ENCODE measurements at regions not wholly inside any gene's neighbourhood (a gene's known extent, or its start where the extent isn't known, plus 50 kb on each side); places are given as distances from the start of the nearest gene placed in this dataset.

DNA sequence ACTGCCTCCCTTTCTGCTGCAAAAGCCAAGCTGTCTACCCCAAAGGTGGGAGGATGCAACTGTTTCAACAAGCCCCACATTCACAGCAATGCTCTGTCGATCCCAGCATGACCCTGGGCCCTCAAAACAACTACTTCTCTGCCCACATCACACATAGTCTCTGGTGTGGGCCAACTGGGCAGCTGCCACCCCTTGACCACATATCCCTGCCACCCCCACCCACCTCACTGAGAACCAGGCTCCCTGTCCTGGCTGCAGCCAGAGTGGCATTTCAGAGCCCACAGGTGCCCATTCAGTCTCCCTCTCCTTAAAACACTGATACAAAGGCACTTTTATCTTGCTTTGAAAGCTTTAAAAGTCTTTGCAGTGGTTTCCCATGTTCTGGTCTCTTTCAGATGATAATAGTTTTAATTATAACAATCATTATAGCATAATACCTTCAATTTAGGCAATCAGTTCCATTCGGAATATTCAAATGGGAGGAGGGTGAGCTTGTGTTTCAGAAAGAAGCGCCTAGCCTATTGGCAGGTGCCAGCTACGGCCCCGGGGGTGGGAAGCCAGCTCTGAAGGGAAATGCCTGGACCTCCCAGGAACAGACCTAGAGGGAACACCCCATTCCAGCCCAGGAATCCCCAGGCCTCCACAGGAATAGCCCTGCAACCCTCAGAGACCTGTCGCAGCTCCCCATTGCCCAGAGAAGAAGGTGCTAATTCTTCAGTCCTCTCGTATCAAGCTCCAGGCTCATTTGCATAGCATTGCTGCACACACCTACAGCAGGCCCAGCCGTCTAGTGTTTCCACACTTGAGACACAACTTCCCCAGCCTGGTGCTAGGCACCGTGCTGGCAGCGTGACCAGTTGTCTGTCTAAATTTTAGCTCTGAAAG is 90.8 kb downstream of the C5orf15 start:
- Histone ChIP-seq H3F3A (ENCODE audit: insufficient read depth, low read length, poor library complexity, severe bottlenecking) (no peaks in the 10 kb centered on the region), H3K27ac (ENCODE audit: low read length) (no peak overlapping the region), H4K20me1 (ENCODE audit: insufficient read depth) (no peaks in the 10 kb centered on the region), H3K27me3 (ENCODE audit: insufficient read depth, low read depth, low read length) (no peaks in the 10 kb centered on the region), H3K79me2 (replicated peaks; ENCODE audit: insufficient read depth, low read length) (no peaks in the 10 kb centered on the region), H3K9ac (ENCODE audit: low read length) (no peak overlapping the region), H3K9me2 (ENCODE audit: insufficient read depth, low read length) (no peaks in the 10 kb centered on the region), H3K4me3 (ENCODE audit: low read length) (no peak overlapping the region), H3K9me3 (ENCODE audit: low read length) (no peaks in the 10 kb centered on the region), H3K4me2 (ENCODE audit: low read length) (no peak overlapping the region), H2AFZ (ENCODE audit: low read depth, low read length) (no peak overlapping the region), H3K36me3 (ENCODE audit: insufficient read depth, low read length) (no peaks in the 10 kb centered on the region)
- TF ChIP-seq RAD21 (conservative IDR thresholded peaks at IDR 0.05) = no peak
- no peak for TF ChIP-seq POLR2AphosphoS5 (IDR thresholded peaks at IDR 0.05)
- TF ChIP-seq CTCF (IDR thresholded peaks at IDR 0.05; ENCODE audit: poor library complexity, severe bottlenecking) = no peak
- TF ChIP-seq, protein P1, sequence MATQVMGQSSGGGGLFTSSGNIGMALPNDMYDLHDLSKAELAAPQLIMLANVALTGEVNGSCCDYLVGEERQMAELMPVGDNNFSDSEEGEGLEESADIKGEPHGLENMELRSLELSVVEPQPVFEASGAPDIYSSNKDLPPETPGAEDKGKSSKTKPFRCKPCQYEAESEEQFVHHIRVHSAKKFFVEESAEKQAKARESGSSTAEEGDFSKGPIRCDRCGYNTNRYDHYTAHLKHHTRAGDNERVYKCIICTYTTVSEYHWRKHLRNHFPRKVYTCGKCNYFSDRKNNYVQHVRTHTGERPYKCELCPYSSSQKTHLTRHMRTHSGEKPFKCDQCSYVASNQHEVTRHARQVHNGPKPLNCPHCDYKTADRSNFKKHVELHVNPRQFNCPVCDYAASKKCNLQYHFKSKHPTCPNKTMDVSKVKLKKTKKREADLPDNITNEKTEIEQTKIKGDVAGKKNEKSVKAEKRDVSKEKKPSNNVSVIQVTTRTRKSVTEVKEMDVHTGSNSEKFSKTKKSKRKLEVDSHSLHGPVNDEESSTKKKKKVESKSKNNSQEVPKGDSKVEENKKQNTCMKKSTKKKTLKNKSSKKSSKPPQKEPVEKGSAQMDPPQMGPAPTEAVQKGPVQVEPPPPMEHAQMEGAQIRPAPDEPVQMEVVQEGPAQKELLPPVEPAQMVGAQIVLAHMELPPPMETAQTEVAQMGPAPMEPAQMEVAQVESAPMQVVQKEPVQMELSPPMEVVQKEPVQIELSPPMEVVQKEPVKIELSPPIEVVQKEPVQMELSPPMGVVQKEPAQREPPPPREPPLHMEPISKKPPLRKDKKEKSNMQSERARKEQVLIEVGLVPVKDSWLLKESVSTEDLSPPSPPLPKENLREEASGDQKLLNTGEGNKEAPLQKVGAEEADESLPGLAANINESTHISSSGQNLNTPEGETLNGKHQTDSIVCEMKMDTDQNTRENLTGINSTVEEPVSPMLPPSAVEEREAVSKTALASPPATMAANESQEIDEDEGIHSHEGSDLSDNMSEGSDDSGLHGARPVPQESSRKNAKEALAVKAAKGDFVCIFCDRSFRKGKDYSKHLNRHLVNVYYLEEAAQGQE (IDR thresholded peaks at IDR 0.05; ENCODE audit: borderline replicate concordance) = no peak
- no peak for TF ChIP-seq EP300 (conservative IDR thresholded peaks at IDR 0.05; ENCODE audit: poor library complexity, severe bottlenecking)
- no peak for TF ChIP-seq TAF1 (IDR thresholded peaks at IDR 0.05; ENCODE audit: low read depth)

DNA sequence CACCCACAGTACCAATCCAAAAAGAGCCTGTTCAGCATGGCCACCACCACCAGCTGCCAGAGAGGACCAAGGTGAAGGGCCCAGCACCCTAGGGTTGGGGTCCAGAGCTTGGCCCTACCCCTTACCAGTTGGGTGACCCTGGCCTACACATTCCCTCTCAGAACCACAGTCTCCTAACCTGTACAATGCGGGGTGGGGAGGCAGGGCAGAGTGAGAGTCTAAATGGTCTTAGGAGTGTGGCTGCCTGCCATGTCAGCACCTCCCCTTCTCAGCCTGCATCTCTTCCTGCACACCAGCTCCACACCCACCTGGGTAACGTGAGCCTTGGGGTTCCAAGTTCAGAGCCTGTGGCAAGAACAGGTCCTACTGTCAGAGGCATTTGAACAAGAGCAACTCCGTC is 92.2 kb downstream of the C5orf15 start:
- Histone ChIP-seq H3K27ac (ENCODE audit: low read length) (no peak overlapping the region), H3K79me2 (replicated peaks; ENCODE audit: insufficient read depth, low read length) (no peaks in the 10 kb centered on the region), H3K9ac (ENCODE audit: low read length) (no peak overlapping the region)

More for the DNA sequence above, 92.2 kb downstream of the C5orf15 start:
- no peaks in the 10 kb centered on the region for H3K9me3 ChIP-seq (ENCODE audit: low read length)
- H3K9me2 ChIP-seq (ENCODE audit: insufficient read depth, low read length) = no peaks in the 10 kb centered on the region
- TF ChIP-seq CTCF (IDR thresholded peaks at IDR 0.05; ENCODE audit: poor library complexity, severe bottlenecking) (no peak), POLR2AphosphoS5 (IDR thresholded peaks at IDR 0.05) (no peak), RAD21 (conservative IDR thresholded peaks at IDR 0.05) (no peak), TAF1 (IDR thresholded peaks at IDR 0.05; ENCODE audit: low read depth) (no peak), SMC3 (conservative IDR thresholded peaks at IDR 0.05; ENCODE audit: poor library complexity) (no peak), EP300 (conservative IDR thresholded peaks at IDR 0.05; ENCODE audit: poor library complexity, severe bottlenecking) (no peak), EZH2 (IDR thresholded peaks at IDR 0.05; ENCODE audit: borderline replicate concordance, insufficient read depth, low read length, poor library complexity, severe bottlenecking) (no peak), MXI1 (conservative IDR thresholded peaks at IDR 0.05; ENCODE audit: poor library complexity, severe bottlenecking) (no peak)
- TF ChIP-seq, protein P1 (IDR thresholded peaks at IDR 0.05; ENCODE audit: borderline replicate concordance) = no peak
- H3K4me3 ChIP-seq (ENCODE audit: low read length) = no peak overlapping the region
- H2AFZ ChIP-seq (ENCODE audit: low read depth, low read length) = no peak overlapping the region
- no peak overlapping the region for H3K4me2 ChIP-seq (ENCODE audit: low read length)
- no peaks in the 10 kb centered on the region for H3K36me3 ChIP-seq (ENCODE audit: insufficient read depth, low read length)
- no peaks in the 10 kb centered on the region for H3K27me3 ChIP-seq (ENCODE audit: insufficient read depth, low read depth, low read length)
- H4K20me1 ChIP-seq (ENCODE audit: insufficient read depth) = no peaks in the 10 kb centered on the region
- no peaks in the 10 kb centered on the region for H3F3A ChIP-seq (ENCODE audit: insufficient read depth, low read length, poor library complexity, severe bottlenecking)

Data from neural cell (in vitro differentiated cells).